Muscle layer of duodenum (tissue), 2 donors: ENCODE measurements at regions not wholly inside any gene's neighbourhood (a gene's known extent, or its start where the extent isn't known, plus 50 kb on each side); places are given as distances from the start of the nearest gene placed in this dataset.

Experiments used
- H3K27ac ChIP-seq: one replicate; pipeline ENCODE4 v1.7.0; 2013; ENCODE audit warnings: mild to moderate bottlenecking, low read length
- H3K27me3 ChIP-seq: one replicate; pipeline ENCODE4 v1.7.0; 2013; ENCODE audit warnings: low read depth, mild to moderate bottlenecking, control low read depth, low read length
- H3K36me3 ChIP-seq, 2 donors: one replicate each; pipeline ENCODE4 v1.7.0; 2013; ENCODE audit warnings: low read length in 2 of 2, control low read depth in 1 of 2, mild to moderate bottlenecking in 1 of 2; ENCODE audit not compliant: insufficient read depth in 2 of 2, control insufficient read depth in 1 of 2
- H3K4me1 ChIP-seq, 2 donors: one replicate each; pipeline ENCODE4 v1.7.0; 2013; ENCODE audit warnings: low read length in 2 of 2, mild to moderate bottlenecking in 2 of 2, control low read depth in 1 of 2, moderate library complexity in 1 of 2; ENCODE audit not compliant: insufficient read depth in 2 of 2, control insufficient read depth in 1 of 2
- H3K4me3 ChIP-seq, 2 donors: one replicate each; pipeline ENCODE4 v1.7.0; 2013; ENCODE audit warnings: low read length in 2 of 2, low read depth in 1 of 2, mild to moderate bottlenecking in 1 of 2
- H3K9me3 ChIP-seq, 2 donors: one replicate each; pipeline ENCODE4 v1.7.0; 2013; ENCODE audit warnings: low read length in 2 of 2, control low read depth in 1 of 2, mild to moderate bottlenecking in 1 of 2; ENCODE audit not compliant: control insufficient read depth in 1 of 2
- donor health status: healthy.

DNA sequence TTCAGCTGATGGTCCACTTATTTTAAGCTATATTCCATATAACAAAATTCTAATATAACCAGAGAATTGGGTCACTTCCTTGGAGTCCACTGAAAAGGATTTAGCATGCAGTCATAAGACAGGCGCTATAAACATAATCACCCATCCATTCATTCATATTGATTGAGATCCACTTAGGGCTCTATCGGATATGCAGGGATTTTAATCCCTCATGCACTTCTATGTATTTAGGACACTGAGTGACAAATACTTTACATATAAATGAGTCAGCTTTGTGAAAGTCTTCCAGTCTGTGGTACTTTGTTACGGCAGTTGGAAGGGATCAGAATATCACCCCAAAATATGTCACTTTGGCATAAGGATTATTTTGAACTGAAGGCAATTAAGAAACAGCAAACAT, 127.3 kb upstream of the ZNF608 start:
- H3K4me3 ChIP-seq, result no peak overlapping the region
- H3K36me3 ChIP-seq, result no peaks in the 10 kb centered on the region
- H3K27me3 ChIP-seq, result no peaks in the 10 kb centered on the region
- no peaks in the 10 kb centered on the region for H3K9me3 ChIP-seq
- H3K27ac ChIP-seq, result no peak overlapping the region
- peaks cover 0 to 14% of the 10 kb centered on the region in 2 donors for H3K4me1 ChIP-seq

DNA sequence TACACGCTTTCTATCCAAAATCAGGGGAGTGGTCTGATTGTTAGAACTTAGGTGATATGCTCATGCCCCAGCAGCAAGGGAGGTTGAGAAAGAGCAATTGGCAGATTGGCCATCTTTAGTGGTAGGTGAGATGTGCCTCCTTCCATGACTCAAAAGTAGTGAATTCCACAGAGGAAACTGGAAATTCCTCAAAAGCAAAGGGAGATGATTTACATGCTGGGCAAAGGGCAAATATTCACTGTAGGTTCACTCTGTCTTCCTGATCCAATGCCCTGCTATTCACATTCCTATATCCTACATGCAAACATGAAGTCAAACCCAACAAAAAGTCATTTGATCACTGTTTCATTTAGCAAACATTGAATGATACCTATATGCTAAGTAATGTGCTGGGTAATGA, 130.1 kb upstream of the ZNF608 start:
- Histone ChIP-seq H3K9me3 (no peaks in the 10 kb centered on the region), H3K27me3 (no peaks in the 10 kb centered on the region), H3K27ac (no peak overlapping the region), H3K4me1 (peaks cover 0 to under 1% of the 10 kb centered on the region in 2 donors), H3K4me3 (no peak overlapping the region), H3K36me3 (no peaks in the 10 kb centered on the region)

DNA sequence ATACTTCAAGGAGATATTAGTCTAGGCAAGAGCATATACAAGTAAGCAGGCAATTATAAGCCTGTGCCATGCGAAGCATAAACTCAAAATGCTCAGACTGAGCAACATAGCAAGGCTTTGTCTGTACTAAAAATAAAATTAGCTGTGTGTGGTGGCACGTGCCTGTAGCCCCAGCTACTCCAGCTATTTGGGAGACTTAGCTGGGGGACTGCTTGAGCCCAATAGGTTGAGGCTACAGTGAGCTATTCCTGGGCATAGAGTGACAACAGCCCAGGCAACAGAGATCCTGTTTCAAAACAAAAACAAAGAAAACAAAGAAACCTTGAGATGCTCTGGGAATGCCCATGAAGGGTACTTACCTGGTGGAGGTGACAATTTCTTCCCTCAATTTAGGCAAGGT, 130.5 kb upstream of the ZNF608 start:
- Histone ChIP-seq H3K36me3 (no peaks in the 10 kb centered on the region), H3K9me3 (no peaks in the 10 kb centered on the region), H3K4me3 (no peak overlapping the region), H3K27ac (no peak overlapping the region), H3K4me1 (no peaks in the 10 kb centered on the region), H3K27me3 (no peaks in the 10 kb centered on the region)

DNA sequence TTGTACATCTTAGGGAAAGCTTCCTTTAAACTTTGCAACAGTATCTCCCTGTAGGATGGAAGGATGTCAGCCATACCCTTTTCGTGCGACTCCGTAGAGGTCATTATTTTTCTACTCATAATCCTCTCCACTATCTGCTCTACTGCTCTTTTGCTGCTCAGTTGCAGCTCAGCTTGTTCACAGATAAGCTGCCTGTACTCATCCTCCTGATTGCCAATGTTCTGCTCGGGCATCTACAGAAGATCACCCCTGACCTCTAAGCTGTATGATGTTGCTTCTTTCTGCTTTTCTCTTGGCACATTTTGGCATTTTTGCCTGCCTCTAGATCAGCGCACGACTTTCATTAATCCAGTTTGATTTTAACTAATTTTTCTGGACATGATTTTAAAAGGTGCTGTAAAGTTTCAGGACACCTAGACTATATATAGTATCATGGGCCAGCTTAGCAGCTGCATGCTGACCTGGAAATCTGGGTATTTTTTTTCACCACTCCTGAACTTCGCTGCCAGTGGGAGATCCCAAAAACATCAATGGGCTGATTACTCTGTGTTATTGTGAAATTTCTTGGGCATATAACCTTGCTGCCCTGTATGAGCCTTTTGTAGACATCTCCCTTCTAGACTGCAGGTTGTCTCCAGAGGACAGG, 131.2 kb upstream of the ZNF608 start:
- no peaks in the 10 kb centered on the region for H3K36me3 ChIP-seq
- no peaks in the 10 kb centered on the region for H3K27me3 ChIP-seq
- H3K4me3 ChIP-seq, result no peak overlapping the region
- H3K27ac ChIP-seq, result no peak overlapping the region
- H3K9me3 ChIP-seq, result no peaks in the 10 kb centered on the region
- H3K4me1 ChIP-seq, result no peaks in the 10 kb centered on the region

DNA sequence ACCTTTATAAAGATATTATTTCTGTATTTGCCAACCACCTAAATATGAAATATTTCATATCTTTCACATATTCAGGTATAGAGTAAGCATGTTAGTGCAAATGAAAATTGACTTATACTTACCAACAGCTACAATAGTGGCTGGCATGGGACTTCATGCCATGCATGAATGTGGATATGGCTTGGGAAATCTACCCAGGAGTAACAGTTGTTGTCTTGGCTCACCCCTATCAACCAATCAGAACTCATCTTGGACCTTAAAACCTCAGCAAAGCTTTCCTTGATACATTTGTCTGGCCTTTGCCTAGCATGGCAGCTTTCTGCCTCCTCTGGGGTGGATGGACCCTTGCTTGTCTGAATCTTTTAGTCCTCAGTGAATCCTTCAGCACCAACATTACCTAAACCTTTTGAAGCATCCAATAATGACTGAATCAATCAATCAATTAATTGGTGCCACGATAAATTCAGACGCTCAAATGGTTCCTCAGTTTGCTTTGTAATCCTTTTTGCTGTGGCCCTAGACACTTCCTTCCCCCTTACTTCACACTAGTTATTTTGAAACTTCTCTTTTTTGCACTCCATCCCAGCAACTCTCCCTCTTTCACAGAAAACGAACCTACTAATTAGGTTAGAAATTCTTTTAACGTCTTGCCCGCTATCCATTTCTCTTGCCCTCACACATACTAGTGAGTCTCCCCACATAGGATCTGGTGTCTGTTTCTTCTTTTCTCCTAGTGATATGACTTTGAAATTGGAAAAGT, 132.3 kb upstream of the ZNF608 start:
- no peak overlapping the region for H3K27ac ChIP-seq
- no peaks in the 10 kb centered on the region for H3K9me3 ChIP-seq
- H3K36me3 ChIP-seq, result no peaks in the 10 kb centered on the region

DNA sequence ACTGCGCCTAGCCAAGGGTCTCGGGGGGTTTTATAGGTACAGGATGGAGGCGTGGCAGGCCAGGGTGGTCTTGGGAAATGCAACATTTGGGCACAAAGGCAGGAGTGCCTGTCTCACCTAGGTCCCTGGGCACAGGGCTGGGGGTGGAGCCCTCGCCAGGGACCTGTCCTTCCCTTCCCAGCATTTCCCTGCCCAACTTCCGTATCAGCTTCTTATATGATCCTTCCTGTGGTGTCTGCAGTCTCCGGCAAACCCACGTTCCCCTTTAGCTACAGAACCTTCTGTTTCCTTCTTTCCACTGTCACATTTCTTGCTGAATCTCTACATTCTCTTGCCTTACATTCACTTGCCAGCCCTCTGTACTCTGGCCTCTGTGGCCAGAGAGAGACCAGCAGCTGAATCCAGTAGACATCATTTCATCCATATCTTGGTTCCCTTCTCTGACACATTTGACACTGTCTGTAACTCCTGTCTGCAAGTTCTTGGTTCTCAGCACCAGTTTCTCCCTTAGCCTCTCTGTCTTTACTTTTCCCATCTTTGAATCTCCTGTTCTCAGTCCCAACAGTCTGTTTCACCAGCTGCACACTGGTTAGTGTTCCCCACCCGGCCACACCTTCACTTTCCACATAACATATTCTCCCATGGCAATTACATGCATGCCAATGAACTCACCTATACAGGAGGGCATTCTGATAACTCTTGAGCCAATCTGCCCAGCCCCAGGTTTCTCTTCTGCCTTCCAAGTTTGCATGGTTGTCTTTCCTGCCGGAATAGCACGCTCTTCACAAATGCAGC, 134.7 kb upstream of the ZNF608 start:
- Histone ChIP-seq H3K27ac (no peak overlapping the region), H3K36me3 (no peaks in the 10 kb centered on the region), H3K4me3 (no peak overlapping the region), H3K4me1 (no peaks in the 10 kb centered on the region), H3K27me3 (no peaks in the 10 kb centered on the region), H3K9me3 (no peaks in the 10 kb centered on the region)

More for the DNA sequence above, 132.3 kb upstream of the ZNF608 start:
- no peaks in the 10 kb centered on the region for H3K4me1 ChIP-seq
- no peaks in the 10 kb centered on the region for H3K27me3 ChIP-seq
- no peak overlapping the region for H3K4me3 ChIP-seq

DNA sequence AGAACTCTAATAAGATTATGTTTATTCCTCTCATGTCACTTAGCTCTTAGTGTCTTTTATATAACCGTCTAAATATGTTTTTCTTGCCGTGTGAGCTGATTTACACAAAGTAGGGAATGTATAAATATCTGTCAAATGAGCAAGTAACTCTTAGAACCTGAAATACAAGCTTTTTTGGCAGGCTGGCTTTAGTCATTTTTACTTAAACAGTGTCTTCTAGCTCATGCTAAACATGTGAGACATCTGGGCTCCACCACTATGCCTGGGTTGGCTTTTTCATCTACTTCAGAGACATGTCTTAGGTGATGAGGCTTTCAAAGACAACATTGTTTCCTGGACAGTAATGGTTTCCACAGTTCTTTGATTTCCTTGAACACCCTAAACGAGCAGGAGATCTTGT, 137.2 kb upstream of the ZNF608 start:
- Histone ChIP-seq H3K36me3 (no peaks in the 10 kb centered on the region), H3K9me3 (no peaks in the 10 kb centered on the region), H3K27me3 (no peaks in the 10 kb centered on the region), H3K4me3 (no peak overlapping the region), H3K4me1 (no peaks in the 10 kb centered on the region), H3K27ac (no peak overlapping the region)

DNA sequence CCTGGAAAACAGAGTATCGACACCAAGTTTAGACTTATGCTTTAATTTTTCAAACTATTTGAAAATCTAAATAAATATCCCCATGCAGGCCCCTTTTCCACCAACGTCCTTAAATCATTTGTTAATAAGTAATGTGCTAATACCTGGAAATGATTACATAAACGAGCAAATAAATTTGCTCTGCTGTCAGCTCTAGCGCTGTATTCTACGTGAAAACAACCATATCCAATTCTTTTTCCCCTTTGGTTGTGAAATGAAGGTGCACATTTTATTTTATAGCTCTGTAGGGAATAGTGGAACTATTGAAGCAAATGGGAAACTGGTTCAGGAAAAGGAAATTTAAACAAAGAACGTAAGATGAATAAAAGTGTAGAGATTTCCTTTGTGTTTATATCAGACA, 137.7 kb upstream of the ZNF608 start:
- Histone ChIP-seq H3K36me3 (no peaks in the 10 kb centered on the region), H3K9me3 (no peaks in the 10 kb centered on the region), H3K27me3 (no peaks in the 10 kb centered on the region), H3K27ac (no peak overlapping the region), H3K4me3 (no peak overlapping the region), H3K4me1 (no peaks in the 10 kb centered on the region)

DNA sequence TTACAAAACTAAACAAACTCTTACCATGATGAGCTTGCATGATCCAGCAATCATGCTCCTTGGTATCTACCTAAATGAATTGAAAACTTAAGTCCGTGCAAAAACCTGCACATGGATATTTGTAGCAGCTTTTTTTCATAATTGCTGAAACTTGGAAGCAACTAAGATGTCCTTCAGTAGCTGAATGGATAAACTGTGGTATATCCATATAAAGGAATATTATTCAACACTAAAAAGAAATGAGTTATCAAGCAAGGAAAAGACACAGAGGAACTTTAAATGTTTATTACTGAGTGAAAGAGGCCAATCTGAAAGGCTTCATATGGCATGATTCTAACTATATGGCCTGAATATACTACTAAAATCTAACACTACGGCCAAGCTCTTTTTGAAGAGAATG, 139.1 kb upstream of the ZNF608 start:
- Histone ChIP-seq H3K27me3 (no peaks in the 10 kb centered on the region), H3K4me1 (peaks cover 0 to 3% of the 10 kb centered on the region in 2 donors), H3K9me3 (no peaks in the 10 kb centered on the region), H3K36me3 (no peaks in the 10 kb centered on the region), H3K27ac (no peak overlapping the region), H3K4me3 (no peak overlapping the region)

DNA sequence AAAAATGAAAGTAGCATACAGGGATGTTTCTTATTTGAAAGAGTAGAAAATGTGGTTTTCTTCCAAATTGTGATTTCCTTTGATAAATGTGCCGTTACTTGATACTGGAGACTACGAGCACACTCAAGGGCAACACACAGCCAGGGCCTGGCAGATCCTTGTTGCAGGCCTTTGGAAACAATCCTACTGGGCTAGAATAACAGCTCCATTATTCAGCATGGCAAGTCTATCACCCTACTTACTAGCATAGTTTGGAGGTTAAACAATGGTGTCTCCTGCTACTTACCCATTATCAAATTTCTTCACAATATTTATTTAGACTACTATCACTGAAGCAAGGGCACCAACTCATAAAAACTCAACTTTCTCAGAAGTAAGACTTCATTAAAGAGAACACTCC, 140.8 kb upstream of the ZNF608 start:
- H3K27ac ChIP-seq, result no peak overlapping the region
- H3K4me3 ChIP-seq, result no peak overlapping the region
- peaks cover 0 to 3% of the 10 kb centered on the region in 2 donors for H3K4me1 ChIP-seq

DNA sequence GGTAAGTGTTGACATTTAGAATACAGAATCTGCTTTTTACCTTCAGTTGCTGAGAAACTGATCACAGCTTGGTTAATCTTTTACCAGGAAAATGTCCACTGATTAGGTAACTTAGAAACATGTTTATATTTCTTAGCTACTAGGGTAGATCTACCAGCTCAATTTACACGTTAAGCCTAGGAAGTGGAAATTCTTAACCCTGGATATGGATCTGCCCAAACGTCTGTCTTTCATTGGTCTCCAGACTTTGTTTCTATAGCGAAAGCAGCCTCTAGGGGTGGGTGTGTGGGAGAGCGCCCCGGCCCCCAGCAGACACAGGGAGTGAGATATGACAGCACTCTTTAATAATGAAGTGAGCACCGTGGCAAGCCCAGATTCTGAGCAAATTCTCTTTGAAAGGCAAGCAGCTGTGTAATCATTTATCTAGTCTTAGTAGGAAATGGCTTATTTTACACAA, 141.6 kb upstream of the ZNF608 start:
- Histone ChIP-seq H3K4me3 (no peak overlapping the region), H3K27ac (peak overlapping the region; percentile 6), H3K9me3 (no peaks in the 10 kb centered on the region)

More for the DNA sequence above, 140.8 kb upstream of the ZNF608 start:
- H3K27me3 ChIP-seq, result no peaks in the 10 kb centered on the region
- H3K36me3 ChIP-seq, result no peaks in the 10 kb centered on the region
- H3K9me3 ChIP-seq, result no peaks in the 10 kb centered on the region

More for the DNA sequence above, 141.6 kb upstream of the ZNF608 start:
- Histone ChIP-seq H3K27me3 (no peaks in the 10 kb centered on the region), H3K4me1 (peaks cover 0 to 3% of the 10 kb centered on the region in 2 donors), H3K36me3 (no peaks in the 10 kb centered on the region)
